ENCODE measurements at regions not wholly inside any gene's neighbourhood (a gene's known extent, or its start where the extent isn't known, plus 50 kb on each side); places are given as distances from the start of the nearest gene placed in this dataset.

DNA sequence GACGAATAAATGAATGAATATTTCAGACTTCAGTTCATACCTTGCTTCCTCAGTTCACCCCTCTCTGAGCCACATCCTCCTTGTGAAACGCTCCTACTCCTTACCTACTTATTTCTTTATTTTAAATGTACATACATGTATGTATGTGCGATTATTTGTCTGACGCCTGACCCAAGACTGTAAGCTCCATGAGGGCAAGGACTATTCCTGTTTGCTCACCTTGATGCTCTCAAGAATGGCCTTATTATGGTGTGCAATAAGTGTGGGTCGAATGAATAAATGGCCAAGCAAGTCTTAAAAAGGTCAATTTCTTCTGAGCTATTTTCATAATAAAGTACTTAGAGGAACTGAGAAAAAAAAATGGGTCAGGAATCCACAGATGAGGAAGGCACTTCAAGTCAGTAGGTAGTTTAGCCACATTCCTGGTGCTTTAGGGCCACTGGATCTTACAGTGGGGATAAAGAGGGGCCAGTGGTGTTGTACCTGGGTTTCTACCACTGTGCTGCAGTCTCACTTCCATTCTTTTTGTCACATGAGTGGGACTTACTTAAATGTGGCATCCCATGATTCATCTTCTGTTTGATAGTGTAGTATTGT is 74.7 kb downstream of the SDC1 start:
- no peak for DNase-seq

DNA sequence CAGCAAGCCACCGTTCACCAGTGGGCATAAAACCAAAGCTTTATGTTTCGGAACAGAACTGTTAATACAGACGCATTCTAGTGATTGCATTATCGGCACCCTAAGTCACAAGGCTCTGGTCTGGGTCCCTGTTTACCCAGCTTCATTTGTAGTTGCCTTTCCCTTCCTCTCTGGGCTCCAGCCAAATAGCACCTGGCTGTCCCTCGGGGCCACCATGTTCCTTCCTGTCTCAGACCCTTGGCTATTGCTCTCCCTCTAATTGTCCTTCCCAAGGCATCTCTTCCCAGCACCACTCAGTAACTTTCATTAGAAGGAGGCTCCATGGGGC is 75.3 kb downstream of the SDC1 start:
- no peak for DNase-seq

GRCh38 chr2:20148923-20149702 is 75.8 kb downstream of the SDC1 start:
- DNase-seq: no peak

DNA sequence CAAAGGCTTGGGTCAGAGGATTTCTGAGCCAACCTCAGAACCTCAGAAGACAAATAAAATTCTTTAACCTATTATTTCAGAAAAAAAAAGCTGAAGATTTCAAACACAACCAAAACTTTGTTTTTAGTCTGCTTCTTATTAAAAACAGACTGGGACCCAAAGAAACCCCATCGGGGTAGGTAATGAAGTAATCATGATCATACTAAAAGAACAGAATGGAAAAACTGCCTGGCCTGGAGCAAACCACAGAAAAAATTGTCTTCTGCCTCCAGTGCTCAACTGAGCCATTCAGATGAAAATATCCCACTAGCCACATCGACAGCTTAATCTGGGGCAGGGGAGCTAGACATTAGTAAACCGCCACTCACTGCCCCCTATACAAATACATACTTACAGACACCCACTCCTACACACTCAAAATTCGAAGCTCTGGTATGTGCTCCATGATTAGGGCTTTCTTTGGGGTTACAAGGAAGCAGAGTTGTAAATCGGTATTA is 76.5 kb downstream of the SDC1 start:
- no peak for DNase-seq

DNA sequence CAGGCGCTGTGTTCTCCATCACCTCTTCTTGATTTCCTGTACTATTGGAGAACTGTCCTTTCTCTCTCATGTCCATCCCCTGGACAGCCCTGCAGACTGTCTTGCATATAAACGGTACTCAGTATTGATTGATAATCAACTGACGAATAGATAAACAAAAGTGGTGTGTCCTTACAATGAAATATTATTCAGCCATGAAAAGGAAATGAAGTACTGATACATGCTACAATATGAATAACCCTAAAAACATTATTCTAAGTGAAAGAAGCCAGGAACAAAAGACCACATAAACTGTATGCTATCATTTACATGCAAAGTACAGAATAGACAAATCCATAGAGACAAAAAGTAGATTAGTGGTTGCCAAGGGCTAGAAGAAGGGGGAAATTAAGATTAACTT is 77.6 kb downstream of the SDC1 start:
- DNase-seq: no peak

DNA sequence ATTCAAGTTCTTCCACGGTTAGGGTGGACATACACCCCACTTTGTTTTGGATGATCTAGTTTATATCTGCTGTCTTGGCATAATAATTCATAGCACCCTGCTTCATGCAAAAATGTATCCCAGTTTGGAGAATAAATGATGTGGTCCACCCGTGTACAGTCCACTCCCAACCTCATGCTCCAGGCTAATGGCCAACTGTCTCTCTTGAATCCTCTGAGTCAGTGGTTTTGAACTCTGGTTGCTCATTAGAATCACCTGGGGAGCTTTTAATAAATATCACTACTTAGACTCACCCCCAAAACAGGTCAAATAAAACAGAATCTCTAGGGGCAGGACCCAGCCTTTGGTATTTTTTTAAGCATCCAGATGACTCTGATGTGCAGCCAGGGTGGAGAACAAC is 78.5 kb downstream of the SDC1 start:
- DNase-seq: no peak

DNA sequence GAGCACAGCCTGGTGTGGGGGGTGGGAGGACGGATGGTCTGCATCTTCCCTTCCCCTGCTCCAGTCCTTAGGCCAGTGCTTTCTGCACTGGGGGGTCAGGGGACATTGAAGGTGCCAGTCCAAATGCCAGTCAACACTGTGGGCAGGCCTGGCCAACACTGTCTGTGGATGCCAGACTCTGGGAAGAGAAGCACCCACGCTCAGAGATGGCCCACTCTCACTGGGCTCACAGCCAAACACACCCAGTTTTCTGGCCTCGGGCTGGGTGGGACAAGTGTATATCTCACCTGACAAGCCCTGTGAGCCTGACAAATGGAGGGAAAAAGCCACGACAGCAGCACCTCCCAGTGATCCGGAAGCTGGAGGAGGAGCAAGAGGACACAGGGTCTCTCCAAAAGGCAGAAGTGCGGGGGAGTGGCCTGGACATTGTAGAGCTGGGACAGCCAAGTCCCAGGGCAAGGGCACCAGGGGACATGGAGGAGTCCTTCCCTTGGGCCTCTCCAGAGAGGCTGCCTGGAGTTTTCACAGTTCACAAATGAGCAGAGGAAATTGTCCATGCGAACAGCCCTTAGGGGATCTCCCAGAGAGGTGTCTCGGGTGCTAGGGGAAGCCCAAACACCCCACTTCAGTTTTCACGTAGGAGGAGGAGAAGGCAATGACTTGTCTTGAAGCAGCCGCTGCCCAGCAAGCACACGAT is 79.3 kb downstream of the SDC1 start:
- DNase-seq: no peak

DNA sequence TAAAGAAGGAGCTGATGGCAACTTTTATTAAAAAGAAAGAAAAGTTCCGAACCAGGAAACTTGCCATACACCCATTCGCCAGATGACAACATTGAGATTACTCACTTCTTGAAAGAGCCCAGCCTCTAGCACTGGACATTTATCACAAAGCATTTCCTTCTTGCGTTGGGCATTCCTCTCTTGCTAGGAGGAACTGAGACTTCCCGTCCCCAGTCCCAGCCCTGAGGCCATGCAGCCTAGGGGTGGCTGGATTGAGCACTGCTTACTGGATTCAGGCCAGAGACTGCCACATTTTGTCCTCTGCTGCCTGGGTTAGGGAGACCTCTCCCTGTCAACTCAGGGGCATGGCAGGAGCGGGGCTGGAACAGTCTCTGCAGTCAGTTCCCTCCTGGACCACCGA is 80.1 kb downstream of the SDC1 start:
- DNase-seq: no peak

DNA sequence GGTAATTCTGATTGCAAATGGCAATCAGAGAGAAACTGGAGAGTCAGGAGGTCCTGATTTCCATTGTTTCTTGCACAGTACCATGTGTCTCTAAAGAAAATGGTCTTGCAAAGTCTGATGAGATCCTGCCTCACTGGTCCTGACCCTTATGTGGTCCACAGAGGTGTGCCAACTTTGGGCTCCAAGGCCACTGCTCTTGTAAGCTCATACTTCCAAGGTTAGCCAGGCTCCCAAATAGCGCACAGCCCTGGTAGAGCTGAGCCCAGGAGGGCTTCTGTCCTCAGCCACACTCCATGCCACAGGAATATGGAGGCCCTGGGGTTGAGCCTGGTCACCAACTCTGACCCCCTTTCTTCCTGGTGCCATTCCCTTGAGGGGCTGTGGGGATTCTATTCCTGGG is 80.7 kb downstream of the SDC1 start:
- DNase-seq: no peak

DNA sequence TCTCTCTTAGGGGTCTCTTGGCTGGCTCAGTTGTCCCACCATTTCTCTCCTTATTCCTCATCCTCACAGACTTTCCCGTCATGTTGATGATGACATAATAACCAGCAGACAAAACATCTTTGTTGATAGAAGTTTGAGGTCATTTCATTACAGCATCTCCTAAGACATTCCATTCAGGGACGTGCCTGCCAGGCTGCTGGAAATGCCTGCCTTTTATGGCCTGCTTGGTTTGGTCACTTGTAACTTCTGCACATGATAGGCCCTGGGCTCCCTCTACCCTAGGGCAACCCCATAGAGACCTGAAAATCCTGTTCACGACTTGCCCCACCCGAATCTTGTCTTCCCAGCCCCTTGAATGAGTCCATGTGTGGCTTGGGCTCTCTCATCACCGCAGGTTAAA is 81.7 kb downstream of the SDC1 start:
- no peak for DNase-seq

GRCh38 chr2:20141806-20142205 is 83.1 kb downstream of the SDC1 start:
- no peak for DNase-seq

- no peak for DNase-seq
Measured at GRCh38 chr2:20141056-20141762, 83.7 kb downstream of the SDC1 start.

GRCh38 chr2:20140321-20141055 is 84.4 kb downstream of the SDC1 start:
- no peak for DNase-seq

DNA sequence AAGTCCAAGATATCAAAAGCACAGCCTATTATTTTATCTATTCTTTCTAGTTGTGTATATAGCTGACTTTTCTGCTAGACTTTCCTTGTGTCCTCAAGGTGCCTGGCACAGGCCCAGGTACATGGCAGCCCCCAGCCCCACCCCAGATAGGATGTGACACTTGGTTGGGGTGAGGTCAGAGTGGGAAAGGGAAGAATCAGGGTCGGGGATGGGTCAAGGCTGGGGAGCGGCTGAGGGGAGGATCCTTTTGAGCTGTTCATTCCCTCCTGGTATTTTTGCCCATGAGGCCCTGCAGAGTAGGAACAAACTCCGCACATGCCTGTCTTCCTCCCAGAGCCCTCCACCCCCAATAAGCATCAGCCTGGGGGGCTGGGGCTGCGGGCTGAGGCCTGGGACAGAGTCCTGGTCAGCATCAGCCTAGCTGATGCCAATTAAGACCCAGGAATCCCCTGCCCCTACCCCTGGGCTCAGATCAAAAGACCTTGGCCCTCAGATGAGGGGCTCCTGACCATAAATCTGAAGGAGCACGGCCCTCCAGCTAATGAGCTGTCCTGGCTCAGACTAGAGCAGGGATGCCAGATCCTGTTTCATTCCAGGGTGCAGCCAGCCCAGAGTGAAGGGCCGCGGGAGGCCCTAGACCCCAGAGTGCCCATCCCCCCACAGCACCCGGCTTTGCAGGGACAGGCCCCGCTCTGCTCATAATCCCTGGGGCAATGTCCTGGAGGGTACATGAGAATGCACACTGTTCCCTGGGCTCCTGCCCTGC is 85.3 kb downstream of the SDC1 start:
- DNase-seq: no peak

- DNase-seq: no peak
Measured at GRCh38 chr2:20138696-20139095, 86.2 kb downstream of the SDC1 start.

GRCh38 chr2:20137884-20138283 is 86.5 kb upstream of the LAPTM4A start:
- no peak for DNase-seq

DNA sequence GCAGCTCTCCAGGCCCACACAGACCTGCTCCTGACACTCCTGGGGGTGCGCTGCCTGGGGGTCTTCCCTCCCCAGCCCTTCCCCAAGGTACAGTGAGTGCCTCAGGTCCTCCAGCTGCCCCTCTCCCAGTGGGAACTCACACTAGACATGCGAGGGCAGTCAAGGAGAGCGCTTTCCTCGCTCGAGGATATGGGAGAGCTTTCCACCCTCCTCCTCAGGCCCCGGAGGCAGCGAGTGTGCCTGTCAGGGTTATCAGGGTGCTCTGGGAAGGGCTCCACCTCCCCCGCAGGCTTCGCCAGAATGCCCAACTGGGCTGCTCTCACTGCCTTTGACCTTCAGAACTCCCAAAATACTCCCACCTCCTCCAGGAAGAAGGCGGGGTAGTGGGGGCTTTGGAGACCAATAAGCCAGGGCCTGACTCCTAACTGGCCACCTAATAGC is 85.7 kb upstream of the LAPTM4A start:
- no peak for DNase-seq

GRCh38 chr2:20136149-20136548 is 84.7 kb upstream of the LAPTM4A start:
- no peak for DNase-seq

DNA sequence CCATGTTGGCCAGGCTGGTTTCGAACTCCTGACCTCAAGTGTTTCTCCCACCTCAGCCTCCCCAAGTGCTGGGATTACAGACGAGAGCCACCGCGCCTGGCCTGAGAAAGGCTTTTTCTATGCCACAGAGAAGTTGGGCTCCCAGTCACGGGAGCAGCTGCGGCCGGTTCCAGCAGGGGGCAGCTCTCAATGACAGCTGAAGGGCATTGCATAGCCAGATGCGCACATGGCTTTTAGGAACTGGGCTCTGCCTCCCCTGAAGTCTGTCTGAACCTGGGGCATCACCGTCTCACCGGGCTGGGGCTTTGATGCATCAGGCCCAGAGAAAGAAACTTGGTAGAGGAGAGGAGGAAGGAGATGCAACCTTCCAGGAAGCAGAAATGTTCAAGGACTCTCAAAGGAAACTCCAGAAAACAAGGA is 84.2 kb upstream of the LAPTM4A start:
- no peak for DNase-seq

DNA sequence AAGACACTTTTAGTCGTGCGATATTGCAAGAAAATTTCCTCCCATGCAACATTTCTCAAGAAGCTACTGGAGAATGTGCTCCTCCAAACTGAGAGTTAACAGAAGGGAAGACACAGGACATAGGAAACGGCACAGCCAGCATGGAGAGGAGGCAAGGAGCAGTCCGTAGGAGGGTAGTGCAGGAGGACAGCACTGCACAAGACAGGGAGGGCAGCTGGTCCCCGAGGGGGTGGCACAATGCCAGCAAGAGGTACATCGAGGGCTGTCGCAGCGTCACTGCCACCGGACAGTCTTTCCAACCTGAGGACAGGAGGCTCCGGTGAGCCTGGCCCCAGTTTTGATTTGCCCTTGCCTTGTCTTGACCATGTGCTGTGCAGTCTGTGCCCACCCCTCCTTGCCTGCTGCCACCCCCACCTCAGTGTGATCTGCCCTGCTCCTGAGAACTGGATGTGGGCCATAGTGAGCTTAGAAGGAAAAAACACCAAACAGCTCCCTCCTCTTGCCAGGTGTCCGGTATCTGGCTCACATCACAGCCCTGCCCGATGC is 81.6 kb upstream of the LAPTM4A start:
- no peak for DNase-seq

DNA sequence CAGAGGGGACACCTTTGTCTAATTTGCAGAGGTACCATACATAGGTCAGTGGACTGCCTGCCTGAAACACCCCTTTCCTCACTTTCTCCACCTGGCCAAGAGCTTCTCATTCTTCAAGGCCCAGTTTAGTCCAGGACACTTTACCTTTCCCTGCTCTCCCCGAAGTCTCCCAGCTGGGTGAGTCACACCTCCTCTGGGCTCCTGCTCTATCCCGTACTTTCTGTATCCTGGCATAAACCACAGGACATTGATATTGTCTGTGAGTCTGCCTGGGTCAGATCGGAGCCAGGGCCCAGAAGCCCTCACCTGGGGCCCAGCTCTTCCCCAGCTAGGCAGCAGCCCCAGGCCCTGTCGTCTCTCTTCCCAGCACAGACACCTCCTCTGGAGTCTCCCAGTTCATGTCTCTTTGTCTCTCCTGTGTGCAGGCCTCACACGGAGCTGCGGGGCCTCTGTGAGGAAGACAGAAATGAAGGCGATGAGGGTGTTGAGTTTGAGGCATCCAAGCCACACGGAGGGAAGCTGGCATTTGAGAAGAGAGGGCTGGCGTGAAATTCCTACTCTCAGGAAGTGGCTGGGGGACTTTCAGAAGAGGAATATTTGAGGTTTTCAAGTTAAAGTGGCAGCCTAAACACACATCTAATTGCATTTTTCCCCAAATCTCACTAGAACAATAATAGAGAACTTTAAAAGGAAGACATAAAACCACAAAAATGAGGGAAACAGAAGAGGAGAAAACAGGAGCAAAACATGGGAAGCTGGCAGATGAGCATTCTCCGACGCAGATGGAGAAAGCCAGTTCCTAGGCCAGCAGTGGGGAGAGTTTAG is 79.6 kb upstream of the LAPTM4A start:
- DNase-seq: no peak

All from CD4-positive, alpha-beta T cell treated with Interleukin-4 for 4 hours (primary cell).